Motor neuron (in vitro differentiated cells): ENCODE measurements at regions not wholly inside any gene's neighbourhood (a gene's known extent, or its start where the extent isn't known, plus 50 kb on each side); places are given as distances from the start of the nearest gene placed in this dataset.
A peak's percentile ranks its signal among the peaks of the same experiment; 100 is the strongest.
"Not testable (repeated sequence)": the region's sequence is repeated elsewhere in the genome, so short reads cannot be mapped to it uniquely, and the experiment has no call there.

ENCODE experiments used
- ATAC-seq, 8 experiments: fragments of 200-7000 bp; cut with Tn5 transposase; replicated peaks in 6 of 8; 2 replicates each; pipeline ENCODE4 v1.8.0; 2021; ENCODE audit warnings: mild to moderate bottlenecking in 8 of 8, moderate library complexity in 8 of 8
- H3K27ac ChIP-seq, 2 donors: fragments of 250-450 bp; sonication (Bioruptor Pico); 2 replicates each; pipeline ENCODE4 v1.9.0; 2021; ENCODE audit warnings: antibody characterized with exemption in 2 of 2, mild to moderate bottlenecking in 2 of 2, moderate library complexity in 1 of 2
- H3K4me1 ChIP-seq, 2 donors: fragments of 250-450 bp; sonication (Bioruptor Pico); replicated peaks in 1 of 2; 2 replicates each; pipeline ENCODE4 v1.6.1; 2021; ENCODE audit warnings: antibody characterized with exemption in 2 of 2, mild to moderate bottlenecking in 2 of 2, moderate library complexity in 1 of 2
- H3K4me3 ChIP-seq, 5 donors: fragments of 250-450 bp; sonication (Bioruptor Pico); 2 replicates each; pipeline ENCODE4 v1.9.0; 2021; ENCODE audit warnings: antibody characterized with exemption in 5 of 5, mild to moderate bottlenecking in 5 of 5, moderate library complexity in 4 of 5
- WGBS, 10 experiments: fragments of 450-650 bp; shearing (Covaris generic); methylation state at CpG; one replicate each; pipeline ENCODE4 v1.0.0; 2022; 5-methylcytosine and 5-hydroxymethylcytosine counted together
- in situ Hi-C, 9 experiments: fragments of 400-800 bp; cut with MboI; loops; one replicate each; pipeline ENCODE4 v1.15.0; 2021; ENCODE audit warnings: low sequenced_read_pairs in 9 of 9, low pct_unique_long_range_greater_than_20kb in 2 of 9; ENCODE audit not compliant: unreplicated experiment in 9 of 9

DNA sequence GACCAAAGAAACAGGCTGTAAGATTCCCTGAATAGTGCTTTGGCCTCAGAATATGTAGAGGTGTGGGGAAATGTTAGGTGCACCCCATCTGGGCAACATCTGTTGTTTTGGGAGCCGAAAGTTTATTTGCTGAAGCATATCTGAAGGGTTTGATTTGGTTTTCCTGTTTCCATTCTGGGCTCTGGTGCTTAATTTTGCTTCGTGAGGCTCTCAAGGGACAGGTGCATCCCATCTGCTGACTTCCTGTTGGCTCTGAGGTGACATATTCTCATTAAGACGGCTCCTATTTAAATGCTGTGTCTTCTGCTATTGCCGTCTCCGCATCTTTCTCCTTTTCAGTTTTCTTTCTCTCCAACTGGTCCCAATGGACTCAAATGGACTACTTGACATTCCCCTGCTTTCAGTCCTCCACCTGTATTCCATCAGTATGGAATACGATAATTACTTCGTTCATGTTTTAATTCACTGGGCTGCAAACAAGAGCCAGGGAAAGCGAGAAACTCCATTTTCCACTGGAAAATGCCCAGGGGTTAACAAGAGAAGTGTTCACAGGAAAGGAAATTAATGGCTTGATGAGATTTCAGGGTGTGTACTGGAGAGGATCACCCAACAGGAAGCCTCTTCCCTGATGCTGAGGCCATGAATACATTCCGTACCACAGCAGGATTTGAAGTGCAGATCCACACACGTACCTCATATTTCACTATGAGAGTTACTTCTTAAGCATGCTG lies 104.0 kb downstream of the MTX3 start:
- H3K4me3 ChIP-seq: no peak overlapping the region
- H3K27ac ChIP-seq: no peak overlapping the region
- ATAC-seq: peak in 1 of 8 experiments; percentile 6
- WGBS, 10 experiments: 38 to 100% (median 84%) methylated on average over 3 to 8 of the region's 10 CpGs
- H3K4me1 ChIP-seq: no peaks in the 10 kb centered on the region
- in situ Hi-C loops: loop anchor here in 2 of 9 experiments (10.0 to 25.0 kb wide), 3 partner anchors 198 to 425 kb away; partner anchors contain the start of gene SPZ1 (in 1 of the 2)

DNA sequence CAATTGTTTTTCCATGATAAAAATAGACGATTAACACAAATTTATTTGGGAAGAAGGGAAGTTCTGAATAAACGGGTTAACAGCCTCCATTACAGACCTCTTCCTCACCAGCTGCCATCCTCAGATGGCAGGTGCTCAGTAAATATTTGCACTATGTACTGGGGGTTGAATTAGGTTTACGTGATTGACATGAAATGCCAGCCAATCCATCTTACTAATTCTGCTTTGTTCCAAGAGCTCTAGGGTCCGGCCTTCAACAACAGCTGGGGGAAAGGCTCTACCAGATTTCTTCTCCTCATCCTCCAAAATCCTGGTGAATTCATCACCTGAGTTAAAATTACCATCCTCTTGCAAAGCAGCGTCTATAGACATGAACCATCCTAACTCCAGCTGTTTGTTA lies 104.6 kb downstream of the MTX3 start:
- Histone ChIP-seq H3K4me3 (no peak overlapping the region), H3K4me1 (no peaks in the 10 kb centered on the region), H3K27ac (no peak overlapping the region)
- in situ Hi-C loops: loop anchor here in 2 of 9 experiments (10.0 to 25.0 kb wide), 3 partner anchors 198 to 426 kb away; partner anchors contain the start of gene SPZ1 (in 1 of the 2)
- 0 to 89% (median 36%) methylated on average over 1 to 5 of the region's 5 CpGs; no CpG with 5 or more reads in 2 of the 10 experiments for WGBS, 10 experiments
- no peak for ATAC-seq

DNA sequence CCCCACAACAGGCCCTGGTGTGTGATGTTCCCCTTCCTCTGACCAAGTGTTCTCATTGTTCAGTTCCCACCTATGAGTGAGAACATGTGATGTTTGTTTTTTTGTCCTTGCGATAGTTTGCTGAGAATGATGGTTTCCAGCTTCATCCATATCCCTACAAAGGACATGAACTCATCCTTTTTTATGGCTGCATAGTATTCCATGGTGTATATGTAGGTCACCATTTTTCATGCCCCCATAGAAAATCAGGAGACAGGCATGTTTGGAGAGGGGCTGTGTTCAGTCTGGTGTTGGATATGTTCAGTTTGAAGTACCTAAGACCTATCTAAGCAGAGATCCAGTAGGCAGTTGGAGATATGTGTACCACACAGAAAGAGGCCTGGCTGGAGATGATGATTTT lies 111.2 kb downstream of the MTX3 start:
- not testable (repeated sequence) for H3K4me1 ChIP-seq, ATAC-seq, H3K4me3 ChIP-seq, H3K27ac ChIP-seq
- WGBS, 10 experiments: no CpG with 5 or more reads among the region's 1 CpG
- in situ Hi-C loops: loop anchor here in 2 of 9 experiments (10.0 to 25.0 kb wide), 3 partner anchors 205 to 432 kb away; partner anchors contain the start of gene SPZ1 (in 1 of the 2)

- peak in 3 of 8 experiments; percentile 71 to 78 (median 78) for ATAC-seq
- 29 to 100% (median 53%) methylated on average over 1 to 5 of the region's 5 CpGs; no CpG with 5 or more reads in 4 of the 10 experiments for WGBS, 10 experiments
- in situ Hi-C loops: loop anchor here in 2 of 9 experiments (25.0 kb wide), 2 partner anchors 208 to 433 kb away; partner anchors contain the start of gene SPZ1 (in 1 of the 2)
These were observed 112.2 kb downstream of the MTX3 start for GRCh38 chr5:79878721-79879336.

GRCh38 chr5:79878136-79878679 lies 112.9 kb downstream of the MTX3 start:
- Histone ChIP-seq H3K27ac (no peak overlapping the region), H3K4me3 (no peak overlapping the region), H3K4me1 (no peaks in the 10 kb centered on the region)
- WGBS, 10 experiments: 15 to 100% (median 92%) methylated on average over 1 to 5 of the region's 5 CpGs
- in situ Hi-C loops: loop anchor here in 2 of 9 experiments (25.0 kb wide), 2 partner anchors 209 to 434 kb away; partner anchors contain the start of gene SPZ1 (in 1 of the 2)
- ATAC-seq: peak in 2 of 8 experiments; percentile 27 to 50

More at GRCh38 chr5:79878721-79879336, 112.2 kb downstream of the MTX3 start:
- Histone ChIP-seq H3K4me1 (no peaks in the 10 kb centered on the region), H3K4me3 (no peak overlapping the region), H3K27ac (no peak overlapping the region)

GRCh38 chr5:79876456-79876855 lies 114.6 kb downstream of the MTX3 start:
- no peak overlapping the region for H3K4me3 ChIP-seq
- H3K4me1 ChIP-seq: no peaks in the 10 kb centered on the region
- WGBS, 10 experiments: 33 to 78% (median 56%) methylated on average over 1 of the region's 1 CpG; no CpG with 5 or more reads in 6 of the 10 experiments
- no peak for ATAC-seq
- in situ Hi-C loops: loop anchor here in 2 of 9 experiments (25.0 kb wide), 2 partner anchors 211 to 436 kb away; partner anchors contain the start of gene SPZ1 (in 1 of the 2)
- H3K27ac ChIP-seq: no peak overlapping the region

DNA sequence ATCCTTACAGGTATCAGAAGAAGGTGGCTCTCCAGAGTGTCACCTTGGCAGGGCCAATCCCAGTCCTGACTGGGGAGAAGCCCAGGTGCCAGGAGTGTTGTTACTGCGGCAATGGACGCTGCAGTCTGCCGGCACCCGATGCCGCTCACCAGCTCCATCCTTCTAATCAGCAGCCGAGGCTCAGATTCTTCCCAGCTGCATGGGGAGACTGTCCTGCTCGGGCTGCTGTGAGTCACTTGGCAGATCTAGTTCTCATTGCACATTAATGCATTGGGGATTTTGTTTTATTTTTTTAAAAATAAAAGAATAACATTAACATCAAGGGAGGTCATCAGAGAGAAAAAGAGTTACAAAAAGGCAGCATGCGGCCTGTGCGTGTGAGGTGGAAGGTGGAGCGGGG lies 115.8 kb downstream of the MTX3 start:
- WGBS, 10 experiments: 78 to 100% (median 90%) methylated on average over 1 to 10 of the region's 10 CpGs; no CpG with 5 or more reads in 1 of the 10 experiments
- in situ Hi-C loops: loop anchor here in 2 of 9 experiments (25.0 kb wide), 2 partner anchors 212 to 437 kb away; partner anchors contain the start of gene SPZ1 (in 1 of the 2)
- H3K27ac ChIP-seq: no peak overlapping the region
- ATAC-seq: no peak
- no peaks in the 10 kb centered on the region for H3K4me1 ChIP-seq
- H3K4me3 ChIP-seq: no peak overlapping the region

DNA sequence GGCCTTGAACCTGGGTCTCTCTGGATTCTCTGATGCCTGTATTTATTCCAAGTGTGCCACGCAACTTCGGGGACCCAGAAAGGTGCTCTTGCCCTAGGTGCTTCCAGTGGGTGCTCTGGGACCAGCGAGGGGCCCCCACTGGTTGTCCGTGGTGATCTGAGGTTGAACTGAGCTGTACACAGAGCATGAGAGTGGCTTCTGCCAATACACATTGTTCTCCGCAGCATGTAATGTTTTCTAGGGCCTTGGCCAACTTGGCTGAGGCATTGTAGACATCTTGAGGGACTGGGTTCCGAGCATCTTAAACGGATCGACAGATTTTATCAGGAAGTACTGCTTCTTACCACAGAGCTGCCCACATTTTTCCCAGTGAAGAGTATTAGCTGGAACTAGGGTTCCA lies 117.9 kb downstream of the MTX3 start:
- no peaks in the 10 kb centered on the region for H3K4me1 ChIP-seq
- no peak overlapping the region for H3K27ac ChIP-seq
- in situ Hi-C loops: loop anchor here in 1 of 9 experiments (25.0 kb wide), 1 partner anchor 861 kb away; no protein-coding TSS in a partner anchor
- 0 to 100% (median 91%) methylated on average over 2 to 6 of the region's 8 CpGs; no CpG with 5 or more reads in 2 of the 10 experiments for WGBS, 10 experiments
- H3K4me3 ChIP-seq: no peak overlapping the region
- no peak for ATAC-seq

- 60 to 100% (median 88%) methylated on average over 1 to 3 of the region's 3 CpGs; no CpG with 5 or more reads in 3 of the 10 experiments for WGBS, 10 experiments
- Histone ChIP-seq H3K4me1 (no peaks in the 10 kb centered on the region), H3K27ac (no peak overlapping the region), H3K4me3 (no peak overlapping the region)
- no peak for ATAC-seq
- in situ Hi-C loops: loop anchor here in 1 of 9 experiments (25.0 kb wide), 1 partner anchor 860 kb away; no protein-coding TSS in a partner anchor
These were observed 118.8 kb downstream of the MTX3 start for GRCh38 chr5:79872291-79872690.

DNA sequence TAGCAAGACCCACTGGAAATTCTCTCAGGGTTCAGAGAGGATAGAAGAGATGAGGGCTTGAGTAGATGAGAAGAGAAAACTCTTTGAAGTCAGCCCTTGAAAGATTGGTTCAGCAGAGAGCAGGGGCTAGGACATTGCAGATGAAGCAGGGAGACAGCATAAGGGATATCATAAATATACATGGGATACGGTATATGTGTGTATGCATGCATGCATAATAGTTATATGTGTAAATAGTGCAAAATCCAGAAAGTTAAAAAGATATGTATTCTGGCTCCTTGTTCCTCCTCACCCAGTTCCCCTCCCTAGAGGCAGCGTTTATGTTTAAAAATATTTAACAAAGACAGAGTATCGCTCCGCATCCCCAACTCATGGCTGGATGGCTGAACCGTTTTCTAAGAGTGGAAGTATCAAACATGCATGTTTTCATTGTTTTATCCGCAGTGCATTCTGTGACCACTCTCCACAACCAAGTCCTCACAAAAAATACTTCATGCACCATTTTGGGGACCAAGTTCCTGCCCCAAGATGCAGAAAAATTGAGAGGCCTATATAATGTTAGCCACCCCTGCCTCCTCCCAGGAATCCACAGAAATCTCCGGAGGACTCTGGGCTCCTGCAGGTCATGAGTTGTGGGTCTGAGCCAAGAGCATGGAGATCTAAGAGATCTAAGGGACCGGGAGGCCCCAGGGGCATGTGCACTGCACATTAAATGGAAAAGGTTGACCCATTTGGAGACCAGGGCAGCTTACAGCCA lies 119.5 kb downstream of the MTX3 start:
- peak in 1 of 8 experiments; percentile 75 for ATAC-seq
- no peak overlapping the region for H3K4me3 ChIP-seq
- no peaks in the 10 kb centered on the region for H3K4me1 ChIP-seq
- H3K27ac ChIP-seq: no peak overlapping the region
- in situ Hi-C loops: loop anchor here in 1 of 9 experiments (25.0 kb wide), 1 partner anchor 859 kb away; no protein-coding TSS in a partner anchor
- 55 to 100% (median 86%) methylated on average over 1 to 8 of the region's 8 CpGs for WGBS, 10 experiments

GRCh38 chr5:79868163-79868670 lies 122.8 kb downstream of the MTX3 start:
- no peaks in the 10 kb centered on the region for H3K4me1 ChIP-seq
- WGBS, 10 experiments: 0 to 81% (median 30%) methylated on average over 1 to 4 of the region's 5 CpGs; no CpG with 5 or more reads in 3 of the 10 experiments
- in situ Hi-C loops: loop anchor here in 1 of 9 experiments (25.0 kb wide), 1 partner anchor 856 kb away; no protein-coding TSS in a partner anchor
- H3K4me3 ChIP-seq: no peak overlapping the region
- peak in 2 of 8 experiments; percentile 27 to 74 for ATAC-seq
- H3K27ac ChIP-seq: no peak overlapping the region

DNA sequence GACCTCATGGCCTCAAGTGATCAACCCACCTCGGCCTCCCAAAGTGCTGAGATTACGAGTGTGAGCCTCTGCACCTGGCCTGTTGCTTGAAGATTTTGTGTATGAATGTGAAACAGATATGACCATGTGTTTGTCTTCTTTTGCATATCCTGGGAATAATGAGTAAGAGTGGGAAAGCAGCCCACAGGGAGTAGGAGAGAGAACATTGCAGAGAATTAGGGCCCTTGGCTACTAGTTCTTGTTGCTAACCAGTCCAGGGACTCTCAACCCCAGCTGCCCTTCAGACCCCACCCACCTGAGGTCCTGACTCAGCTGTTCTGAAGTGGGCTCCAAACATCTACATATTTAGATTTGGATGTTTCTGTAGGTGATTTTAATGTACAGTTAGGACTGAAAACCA lies 125.5 kb downstream of the MTX3 start:
- H3K4me1 ChIP-seq: no peaks in the 10 kb centered on the region
- H3K27ac ChIP-seq: no peak overlapping the region
- in situ Hi-C loops: loop anchor here in 1 of 9 experiments (25.0 kb wide), 1 partner anchor 853 kb away; no protein-coding TSS in a partner anchor
- peak in 3 of 8 experiments; percentile 40 to 80 (median 46) for ATAC-seq
- 82 to 100% (median 100%) methylated on average over 1 to 2 of the region's 2 CpGs; no CpG with 5 or more reads in 5 of the 10 experiments for WGBS, 10 experiments
- H3K4me3 ChIP-seq: no peak overlapping the region
